ENCODE measurements at regions not wholly inside any gene's neighbourhood (a gene's known extent, or its start where the extent isn't known, plus 50 kb on each side); places are given as distances from the start of the nearest gene placed in this dataset.
"Not testable (repeated sequence)": the region's sequence is repeated elsewhere in the genome, so short reads cannot be mapped to it uniquely, and the experiment has no call there.

- no peak for DNase-seq (ENCODE audit: low spot score)
Measured at GRCh38 chr2:176573612-176574483, 304.6 kb downstream of the MTX2 start.

GRCh38 chr2:176574484-176575236, 305.4 kb downstream of the MTX2 start:
- DNase-seq (ENCODE audit: low spot score): no peak

GRCh38 chr2:176575237-176575744, 306.0 kb downstream of the MTX2 start:
- DNase-seq (ENCODE audit: low spot score): no peak

GRCh38 chr2:176577054-176577453, 307.8 kb downstream of the MTX2 start:
- no peak for DNase-seq (ENCODE audit: low spot score)

GRCh38 chr2:176578292-176578691, 309.1 kb downstream of the MTX2 start:
- DNase-seq (ENCODE audit: low spot score): not testable (repeated sequence)

- no peak for DNase-seq (ENCODE audit: low spot score)
Measured at GRCh38 chr2:176579608-176580007, 310.4 kb downstream of the MTX2 start.

GRCh38 chr2:176581557-176582165, 312.4 kb downstream of the MTX2 start:
- DNase-seq (ENCODE audit: low spot score): no peak

- DNase-seq (ENCODE audit: low spot score): no peak
Measured at GRCh38 chr2:176582176-176582575, 312.9 kb downstream of the MTX2 start.

GRCh38 chr2:176582990-176583481, 313.8 kb downstream of the MTX2 start:
- DNase-seq (ENCODE audit: low spot score): no peak

- no peak for DNase-seq (ENCODE audit: low spot score)
Measured at GRCh38 chr2:176583607-176584006, 314.4 kb downstream of the MTX2 start.

- no peak for DNase-seq (ENCODE audit: low spot score)
Measured at GRCh38 chr2:176584333-176584732, 315.1 kb downstream of the MTX2 start.

- DNase-seq (ENCODE audit: low spot score): no peak
Measured at GRCh38 chr2:176585291-176585690, 316.0 kb downstream of the MTX2 start.

- no peak for DNase-seq (ENCODE audit: low spot score)
Measured at GRCh38 chr2:176585791-176586190, 316.5 kb downstream of the MTX2 start.

- no peak for DNase-seq (ENCODE audit: low spot score)
Measured at GRCh38 chr2:176589287-176589686, 320.0 kb downstream of the MTX2 start.

GRCh38 chr2:176589825-176590440, 320.7 kb downstream of the MTX2 start:
- no peak for DNase-seq (ENCODE audit: low spot score)

- no peak for DNase-seq (ENCODE audit: low spot score)
Measured at GRCh38 chr2:176592216-176592615, 323.0 kb downstream of the MTX2 start.

- no peak for DNase-seq (ENCODE audit: low spot score)
Measured at GRCh38 chr2:176595986-176596385, 326.7 kb downstream of the MTX2 start.

GRCh38 chr2:176597916-176598315, 328.7 kb downstream of the MTX2 start:
- no peak for DNase-seq (ENCODE audit: low spot score)

- DNase-seq (ENCODE audit: low spot score): no peak
Measured at GRCh38 chr2:176598351-176598750, 329.1 kb downstream of the MTX2 start.

GRCh38 chr2:176599796-176600485, 330.7 kb downstream of the MTX2 start:
- DNase-seq (ENCODE audit: low spot score): no peak

GRCh38 chr2:176601066-176601465, 331.8 kb downstream of the MTX2 start:
- no peak for DNase-seq (ENCODE audit: low spot score)

Data from ecto neural progenitor cell (in vitro differentiated cells).